ENCODE measurements at regions not wholly inside any gene's neighbourhood (a gene's known extent, or its start where the extent isn't known, plus 50 kb on each side); places are given as distances from the start of the nearest gene placed in this dataset.

GRCh38 chr7:120110169-120110568 lies 162.8 kb upstream of the KCND2 start:
- Histone ChIP-seq H3K27ac (ENCODE audit: control insufficient read depth, insufficient read depth, low read length) (no peak overlapping the region), H3K9me3 (ENCODE audit: control insufficient read depth, low read depth, low read length) (peaks cover 3% of the 10 kb centered on the region), H3K27me3 (ENCODE audit: control insufficient read depth, extremely low read depth, insufficient read depth, low read length) (no peaks in the 10 kb centered on the region), H3K4me3 (ENCODE audit: control insufficient read depth in 2 of 3, extremely low read depth in 1 of 3, insufficient read depth in 2 of 3, low read depth in 1 of 3, low read length in 3 of 3) (no peak overlapping the region), H3K4me1 (ENCODE audit: control insufficient read depth, extremely low read depth, insufficient read depth, low read length) (no peaks in the 10 kb centered on the region), H2AFZ (ENCODE audit: control insufficient read depth, low read length) (no peak overlapping the region), H3K36me3 (ENCODE audit: control insufficient read depth in 2 of 2, extremely low read depth in 1 of 2, insufficient read depth in 2 of 2, low read length in 2 of 2) (no peaks in the 10 kb centered on the region), H4K20me1 (ENCODE audit: control insufficient read depth, extremely low read depth, insufficient read depth, low read length) (no peaks in the 10 kb centered on the region), H3K4me2 (ENCODE audit: control insufficient read depth, extremely low read depth, insufficient read depth, low read depth, low read length) (no peak overlapping the region), H3K9me1 (ENCODE audit: control insufficient read depth, extremely low read depth, insufficient read depth, low read length) (no peaks in the 10 kb centered on the region), H3K79me2 (ENCODE audit: control insufficient read depth, insufficient read depth, low read length) (no peaks in the 10 kb centered on the region), H3K9ac (ENCODE audit: control insufficient read depth, extremely low read depth, insufficient read depth, low read length) (no peak overlapping the region)
- FAIRE-seq (no peak), DNase-seq (ENCODE audit: low read depth, low spot score) (no peak)
- TF ChIP-seq EZH2 (IDR thresholded peaks at IDR 0.05; ENCODE audit: low read length): no peak
- TF ChIP-seq CTCF (optimal IDR thresholded peaks at IDR 0.05 in 1 of 3, IDR thresholded peaks at IDR 0.05 in 1 of 3, conservative IDR thresholded peaks at IDR 0.05 in 1 of 3; ENCODE audit: extremely low read depth in 1 of 3, insufficient read depth in 2 of 3, low read length in 3 of 3): no peak
- dilution Hi-C loops (cut with MboI; ENCODE audit: extremely low pct_ligation_motif_present, low sequenced_read_pairs): no loop called here

DNA sequence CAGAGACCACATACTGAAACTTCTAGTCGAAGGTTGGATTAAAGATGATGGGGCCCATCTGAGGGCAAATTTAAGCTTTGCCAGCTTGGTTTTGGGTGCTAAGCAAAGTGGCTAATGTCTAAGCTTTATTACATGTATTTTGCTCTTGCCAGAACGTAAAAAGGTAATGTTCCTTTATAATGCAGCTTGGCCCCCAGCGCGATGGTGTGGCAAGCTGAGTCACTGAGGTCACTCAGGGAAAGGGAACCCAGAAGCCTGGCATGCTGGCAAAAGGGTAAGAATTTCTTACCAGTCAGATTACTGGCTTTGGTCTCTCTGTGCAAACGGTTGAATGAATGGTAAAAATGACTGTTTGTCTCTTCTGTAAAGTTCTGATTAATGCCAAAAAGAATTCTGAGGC lies 158.3 kb upstream of the KCND2 start:
- H3K9ac ChIP-seq (ENCODE audit: control insufficient read depth, extremely low read depth, insufficient read depth, low read length): no peak overlapping the region
- no peaks in the 10 kb centered on the region for H4K20me1 ChIP-seq (ENCODE audit: control insufficient read depth, extremely low read depth, insufficient read depth, low read length)
- no peaks in the 10 kb centered on the region for H3K36me3 ChIP-seq (ENCODE audit: control insufficient read depth in 2 of 2, extremely low read depth in 1 of 2, insufficient read depth in 2 of 2, low read length in 2 of 2)
- H3K4me3 ChIP-seq (ENCODE audit: control insufficient read depth in 2 of 3, extremely low read depth in 1 of 3, insufficient read depth in 2 of 3, low read depth in 1 of 3, low read length in 3 of 3): no peak overlapping the region
- TF ChIP-seq CTCF (optimal IDR thresholded peaks at IDR 0.05 in 1 of 3, IDR thresholded peaks at IDR 0.05 in 1 of 3, conservative IDR thresholded peaks at IDR 0.05 in 1 of 3; ENCODE audit: extremely low read depth in 1 of 3, insufficient read depth in 2 of 3, low read length in 3 of 3) (no peak), EZH2 (IDR thresholded peaks at IDR 0.05; ENCODE audit: low read length) (no peak)
- H3K27ac ChIP-seq (ENCODE audit: control insufficient read depth, insufficient read depth, low read length): no peak overlapping the region
- H3K4me2 ChIP-seq (ENCODE audit: control insufficient read depth, extremely low read depth, insufficient read depth, low read depth, low read length): no peak overlapping the region
- H3K27me3 ChIP-seq (ENCODE audit: control insufficient read depth, extremely low read depth, insufficient read depth, low read length): no peaks in the 10 kb centered on the region
- no peak overlapping the region for H2AFZ ChIP-seq (ENCODE audit: control insufficient read depth, low read length)
- DNase-seq (ENCODE audit: low read depth, low spot score): no peak
- no peaks in the 10 kb centered on the region for H3K4me1 ChIP-seq (ENCODE audit: control insufficient read depth, extremely low read depth, insufficient read depth, low read length)
- dilution Hi-C loops (cut with MboI; ENCODE audit: extremely low pct_ligation_motif_present, low sequenced_read_pairs): no loop called here
- peaks cover 4% of the 10 kb centered on the region for H3K9me3 ChIP-seq (ENCODE audit: control insufficient read depth, low read depth, low read length)
- H3K9me1 ChIP-seq (ENCODE audit: control insufficient read depth, extremely low read depth, insufficient read depth, low read length): no peaks in the 10 kb centered on the region
- no peaks in the 10 kb centered on the region for H3K79me2 ChIP-seq (ENCODE audit: control insufficient read depth, insufficient read depth, low read length)
- FAIRE-seq: no peak

All from keratinocyte (primary cell).